ENCODE measurements at regions not wholly inside any gene's neighbourhood (a gene's known extent, or its start where the extent isn't known, plus 50 kb on each side); places are given as distances from the start of the nearest gene placed in this dataset.

GRCh38 chr3:159059395-159059794 lies 257.5 kb downstream of the MFSD1 start:
- TF ChIP-seq POLR2AphosphoS5 (IDR thresholded peaks at IDR 0.05; ENCODE audit: low read depth, low read length) (no peak), POLR2A (IDR thresholded peaks at IDR 0.05; ENCODE audit: low read depth, low read length) (no peak)

Data from GM12892 (cell line).